ENCODE measurements at regions not wholly inside any gene's neighbourhood (a gene's known extent, or its start where the extent isn't known, plus 50 kb on each side); places are given as distances from the start of the nearest gene placed in this dataset.

GRCh38 chr1:209504571-209504970 lies 78.9 kb upstream of the CAMK1G start:
- no peak for FAIRE-seq

- FAIRE-seq: no peak
Measured at GRCh38 chr1:209505044-209505443, 78.5 kb upstream of the CAMK1G start.

- no peak for FAIRE-seq
Measured at GRCh38 chr1:209506101-209506500, 77.4 kb upstream of the CAMK1G start.

GRCh38 chr1:209509039-209509438 lies 74.5 kb upstream of the CAMK1G start:
- FAIRE-seq: no peak

GRCh38 chr1:209510063-209510462 lies 73.5 kb upstream of the CAMK1G start:
- no peak for FAIRE-seq

- no peak for FAIRE-seq
Measured at GRCh38 chr1:209511169-209511568, 72.3 kb upstream of the CAMK1G start.

- no peak for FAIRE-seq
Measured at GRCh38 chr1:209512821-209513220, 70.7 kb upstream of the CAMK1G start.

GRCh38 chr1:209513226-209513625 lies 70.3 kb upstream of the CAMK1G start:
- FAIRE-seq: no peak

- no peak for FAIRE-seq
Measured at GRCh38 chr1:209516771-209517680, 66.5 kb upstream of the CAMK1G start.

- no peak for FAIRE-seq
Measured at GRCh38 chr1:209517681-209518050, 65.8 kb upstream of the CAMK1G start.

GRCh38 chr1:209519786-209520185 lies 63.7 kb upstream of the CAMK1G start:
- FAIRE-seq: no peak

GRCh38 chr1:209522826-209523225 lies 60.7 kb upstream of the CAMK1G start:
- no peak for FAIRE-seq

- FAIRE-seq: no peak
Measured at GRCh38 chr1:209526137-209526536, 57.4 kb upstream of the CAMK1G start.

GRCh38 chr1:209527372-209527771 lies 56.1 kb upstream of the CAMK1G start:
- no peak for FAIRE-seq

GRCh38 chr1:209527993-209528717 lies 55.4 kb upstream of the CAMK1G start:
- FAIRE-seq: no peak

GRCh38 chr1:209529233-209529632 lies 54.3 kb upstream of the CAMK1G start:
- no peak for FAIRE-seq

GRCh38 chr1:209531006-209531405 lies 52.5 kb upstream of the CAMK1G start:
- FAIRE-seq: no peak

GRCh38 chr1:209531549-209531948 lies 52.0 kb upstream of the CAMK1G start:
- no peak for FAIRE-seq
